GM23338 (cell line): ENCODE measurements at regions not wholly inside any gene's neighbourhood (a gene's known extent, or its start where the extent isn't known, plus 50 kb on each side); places are given as distances from the start of the nearest gene placed in this dataset.

Experiments
- ATAC-seq: fragments of 200-7000 bp; cut with Tn5 transposase; 3 replicates; pipeline ENCODE4 v1.9.1; 2020
- DNase-seq: peaks from one replicate; pipeline ENCODE4 v3.0.0-alpha.2; 2015; ENCODE audit warnings: low spot score
- H2AFZ ChIP-seq: fragments of 200-600 bp; sonication (generic); 2 replicates; pipeline ENCODE4 v1.8.0; 2016; ENCODE audit warnings: antibody characterized with exemption, mild to moderate bottlenecking, moderate library complexity
- H3F3A ChIP-seq: fragments of 200-600 bp; sonication (generic); replicated peaks from 2 replicates; pipeline ENCODE4 v1.8.0; 2017; ENCODE audit warnings: antibody characterized with exemption, mixed run types, low read depth
- H3K27ac ChIP-seq: fragments of 200-600 bp; sonication (generic); 2 replicates; pipeline ENCODE4 v1.6.1; 2016; ENCODE audit warnings: low read depth
- H3K27me3 ChIP-seq: fragments of 200-600 bp; sonication (generic); 2 replicates; pipeline ENCODE4 v1.8.0; 2016; ENCODE audit warnings: mild to moderate bottlenecking, mixed run types, moderate library complexity; ENCODE audit not compliant: insufficient read depth
- H3K36me3 ChIP-seq: fragments of 200-600 bp; sonication (generic); 2 replicates; pipeline ENCODE4 v1.8.0; 2016; ENCODE audit warnings: mild to moderate bottlenecking; ENCODE audit not compliant: insufficient read depth
- H3K4me1 ChIP-seq: fragments of 200-600 bp; sonication (generic); 2 replicates; pipeline ENCODE4 v1.8.0; 2016; ENCODE audit warnings: mild to moderate bottlenecking, moderate library complexity; ENCODE audit not compliant: insufficient read depth
- H3K4me2 ChIP-seq: fragments of 200-600 bp; sonication (generic); 2 replicates; pipeline ENCODE4 v1.7.1; 2017; ENCODE audit warnings: mixed run types
- H3K4me3 ChIP-seq: fragments of 200-600 bp; sonication (generic); 2 replicates; pipeline ENCODE4 v1.6.1; 2016; ENCODE audit warnings: mixed run types
- H3K79me2 ChIP-seq: fragments of 200-600 bp; sonication (generic); replicated peaks from 2 replicates; pipeline ENCODE4 v1.8.0; 2017; ENCODE audit warnings: mild to moderate bottlenecking; ENCODE audit not compliant: insufficient read depth
- H3K9me2 ChIP-seq: fragments of 200-600 bp; sonication (generic); 2 replicates; pipeline ENCODE4 v1.8.0; 2017; ENCODE audit not compliant: insufficient read depth
- H4K20me1 ChIP-seq: fragments of 200-600 bp; sonication (generic); replicated peaks from 2 replicates; pipeline ENCODE4 v1.8.0; 2017; ENCODE audit warnings: mild to moderate bottlenecking; ENCODE audit not compliant: insufficient read depth
- H3K27ac Mint-ChIP-seq: 2 replicates; pipeline ENCODE4 v1.8.0; 2020; ENCODE audit warnings: inconsistent platforms, mild to moderate bottlenecking, moderate library complexity, mixed read lengths
- H3K27me3 Mint-ChIP-seq: 3 replicates; pipeline ENCODE4 v1.8.0; 2022; ENCODE audit warnings: low read depth, mild to moderate bottlenecking, moderate library complexity, mixed read lengths, inconsistent platforms; ENCODE audit not compliant: insufficient read depth, poor library complexity
- H3K36me3 Mint-ChIP-seq: 3 replicates; pipeline ENCODE4 v1.8.0; 2021; ENCODE audit warnings: low read depth, mild to moderate bottlenecking, inconsistent platforms, moderate library complexity, mixed read lengths
- H3K4me1 Mint-ChIP-seq: 3 replicates; pipeline ENCODE4 v1.8.0; 2020; ENCODE audit warnings: mild to moderate bottlenecking, inconsistent platforms, mixed read lengths
- H3K4me3 Mint-ChIP-seq: 3 replicates; pipeline ENCODE4 v1.8.0; 2021; ENCODE audit warnings: moderate library complexity, mild to moderate bottlenecking, inconsistent platforms, mixed read lengths
- H3K9me3 Mint-ChIP-seq: 3 replicates; pipeline ENCODE4 v1.8.0; 2020; ENCODE audit warnings: moderate library complexity, mild to moderate bottlenecking, inconsistent platforms, mixed read lengths
- CREB1 ChIP-seq: fragments of 250-450 bp; sonication (Bioruptor Pico); IDR thresholded peaks from 2 replicates; pipeline ENCODE4 v1.5.0; 2020; ENCODE audit warnings: low read depth, mild to moderate bottlenecking, moderate library complexity
- EZH2 ChIP-seq: fragments of 200-600 bp; sonication (generic); IDR thresholded peaks from one replicate; pipeline ENCODE4 v1.8.0; 2017; ENCODE audit warnings: antibody characterized with exemption, mild to moderate bottlenecking, low read depth; ENCODE audit not compliant: unreplicated experiment
- JUNB ChIP-seq: IDR thresholded peaks from one replicate; pipeline ENCODE4 v1.6.1; 2016; ENCODE audit warnings: antibody characterized with exemption; ENCODE audit not compliant: unreplicated experiment
- NANOG ChIP-seq: IDR thresholded peaks from 2 replicates; pipeline ENCODE4 v1.6.1; 2016; ENCODE audit warnings: antibody characterized with exemption, borderline replicate concordance
- POLR2AphosphoS5 ChIP-seq: IDR thresholded peaks from 2 replicates; pipeline ENCODE4 v1.6.1; 2016; ENCODE audit warnings: antibody characterized with exemption, low read depth
- TF ChIP-seq, protein P1 (sequence below): fragments of 250-450 bp; sonication (Bioruptor Pico); IDR thresholded peaks from 2 replicates; pipeline ENCODE4 v1.5.0; 2020; ENCODE audit warnings: mild to moderate bottlenecking, moderate library complexity

GRCh38 chr6:19391926-19392325 lies 445.2 kb upstream of the ID4 start (continued):
- TF ChIP-seq, protein P1, sequence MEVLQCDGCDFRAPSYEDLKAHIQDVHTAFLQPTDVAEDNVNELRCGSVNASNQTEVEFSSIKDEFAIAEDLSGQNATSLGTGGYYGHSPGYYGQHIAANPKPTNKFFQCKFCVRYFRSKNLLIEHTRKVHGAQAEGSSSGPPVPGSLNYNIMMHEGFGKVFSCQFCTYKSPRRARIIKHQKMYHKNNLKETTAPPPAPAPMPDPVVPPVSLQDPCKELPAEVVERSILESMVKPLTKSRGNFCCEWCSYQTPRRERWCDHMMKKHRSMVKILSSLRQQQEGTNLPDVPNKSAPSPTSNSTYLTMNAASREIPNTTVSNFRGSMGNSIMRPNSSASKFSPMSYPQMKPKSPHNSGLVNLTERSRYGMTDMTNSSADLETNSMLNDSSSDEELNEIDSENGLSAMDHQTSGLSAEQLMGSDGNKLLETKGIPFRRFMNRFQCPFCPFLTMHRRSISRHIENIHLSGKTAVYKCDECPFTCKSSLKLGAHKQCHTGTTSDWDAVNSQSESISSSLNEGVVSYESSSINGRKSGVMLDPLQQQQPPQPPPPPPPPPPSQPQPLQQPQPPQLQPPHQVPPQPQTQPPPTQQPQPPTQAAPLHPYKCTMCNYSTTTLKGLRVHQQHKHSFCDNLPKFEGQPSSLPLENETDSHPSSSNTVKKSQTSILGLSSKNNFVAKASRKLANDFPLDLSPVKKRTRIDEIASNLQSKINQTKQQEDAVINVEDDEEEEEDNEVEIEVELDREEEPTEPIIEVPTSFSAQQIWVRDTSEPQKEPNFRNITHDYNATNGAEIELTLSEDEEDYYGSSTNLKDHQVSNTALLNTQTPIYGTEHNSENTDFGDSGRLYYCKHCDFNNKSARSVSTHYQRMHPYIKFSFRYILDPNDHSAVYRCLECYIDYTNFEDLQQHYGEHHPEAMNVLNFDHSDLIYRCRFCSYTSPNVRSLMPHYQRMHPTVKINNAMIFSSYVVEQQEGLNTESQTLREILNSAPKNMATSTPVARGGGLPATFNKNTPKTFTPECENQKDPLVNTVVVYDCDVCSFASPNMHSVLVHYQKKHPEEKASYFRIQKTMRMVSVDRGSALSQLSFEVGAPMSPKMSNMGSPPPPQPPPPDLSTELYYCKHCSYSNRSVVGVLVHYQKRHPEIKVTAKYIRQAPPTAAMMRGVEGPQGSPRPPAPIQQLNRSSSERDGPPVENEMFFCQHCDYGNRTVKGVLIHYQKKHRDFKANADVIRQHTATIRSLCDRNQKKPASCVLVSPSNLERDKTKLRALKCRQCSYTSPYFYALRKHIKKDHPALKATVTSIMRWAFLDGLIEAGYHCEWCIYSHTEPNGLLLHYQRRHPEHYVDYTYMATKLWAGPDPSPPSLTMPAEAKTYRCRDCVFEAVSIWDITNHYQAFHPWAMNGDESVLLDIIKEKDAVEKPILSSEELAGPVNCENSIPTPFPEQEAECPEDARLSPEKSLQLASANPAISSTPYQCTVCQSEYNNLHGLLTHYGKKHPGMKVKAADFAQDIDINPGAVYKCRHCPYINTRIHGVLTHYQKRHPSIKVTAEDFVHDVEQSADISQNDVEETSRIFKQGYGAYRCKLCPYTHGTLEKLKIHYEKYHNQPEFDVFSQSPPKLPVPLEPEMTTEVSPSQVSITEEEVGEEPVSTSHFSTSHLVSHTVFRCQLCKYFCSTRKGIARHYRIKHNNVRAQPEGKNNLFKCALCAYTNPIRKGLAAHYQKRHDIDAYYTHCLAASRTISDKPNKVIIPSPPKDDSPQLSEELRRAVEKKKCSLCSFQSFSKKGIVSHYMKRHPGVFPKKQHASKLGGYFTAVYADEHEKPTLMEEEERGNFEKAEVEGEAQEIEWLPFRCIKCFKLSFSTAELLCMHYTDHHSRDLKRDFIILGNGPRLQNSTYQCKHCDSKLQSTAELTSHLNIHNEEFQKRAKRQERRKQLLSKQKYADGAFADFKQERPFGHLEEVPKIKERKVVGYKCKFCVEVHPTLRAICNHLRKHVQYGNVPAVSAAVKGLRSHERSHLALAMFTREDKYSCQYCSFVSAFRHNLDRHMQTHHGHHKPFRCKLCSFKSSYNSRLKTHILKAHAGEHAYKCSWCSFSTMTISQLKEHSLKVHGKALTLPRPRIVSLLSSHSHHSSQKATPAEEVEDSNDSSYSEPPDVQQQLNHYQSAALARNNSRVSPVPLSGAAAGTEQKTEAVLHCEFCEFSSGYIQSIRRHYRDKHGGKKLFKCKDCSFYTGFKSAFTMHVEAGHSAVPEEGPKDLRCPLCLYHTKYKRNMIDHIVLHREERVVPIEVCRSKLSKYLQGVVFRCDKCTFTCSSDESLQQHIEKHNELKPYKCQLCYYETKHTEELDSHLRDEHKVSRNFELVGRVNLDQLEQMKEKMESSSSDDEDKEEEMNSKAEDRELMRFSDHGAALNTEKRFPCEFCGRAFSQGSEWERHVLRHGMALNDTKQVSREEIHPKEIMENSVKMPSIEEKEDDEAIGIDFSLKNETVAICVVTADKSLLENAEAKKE = no peak
- TF ChIP-seq POLR2AphosphoS5 = no peak

- H3K36me3 ChIP-seq = no peaks in the 10 kb centered on the region
- H2AFZ ChIP-seq = no peak overlapping the region; the same call in 1 of the 2 replicates
- no peaks in the 10 kb centered on the region for H3K79me2 ChIP-seq
- H3K4me1 Mint-ChIP-seq = no peaks in the 10 kb centered on the region
- no peak overlapping the region for H3K27ac ChIP-seq
- ATAC-seq = no peak
- no peak for TF ChIP-seq POLR2AphosphoS5
- TF ChIP-seq JUNB = no peak
- H3K9me3 Mint-ChIP-seq = no peaks in the 10 kb centered on the region
- no peak overlapping the region for H3K4me3 ChIP-seq
- no peak overlapping the region for H3K27ac Mint-ChIP-seq
- H3K9me2 ChIP-seq = no peaks in the 10 kb centered on the region
- H3K4me2 ChIP-seq = no peak overlapping the region
- no peaks in the 10 kb centered on the region for H3K4me1 ChIP-seq
- DNase-seq = no peak
- H3K4me3 Mint-ChIP-seq = no peak overlapping the region
- no peaks in the 10 kb centered on the region for H3F3A ChIP-seq
- H3K27me3 Mint-ChIP-seq = peaks cover 2% of the 10 kb centered on the region
- no peaks in the 10 kb centered on the region for H3K27me3 ChIP-seq
- no peaks in the 10 kb centered on the region for H4K20me1 ChIP-seq
- H3K36me3 Mint-ChIP-seq = no peaks in the 10 kb centered on the region
Observed at GRCh38 chr6:19394051-19394450, 443.1 kb upstream of the ID4 start.

DNA sequence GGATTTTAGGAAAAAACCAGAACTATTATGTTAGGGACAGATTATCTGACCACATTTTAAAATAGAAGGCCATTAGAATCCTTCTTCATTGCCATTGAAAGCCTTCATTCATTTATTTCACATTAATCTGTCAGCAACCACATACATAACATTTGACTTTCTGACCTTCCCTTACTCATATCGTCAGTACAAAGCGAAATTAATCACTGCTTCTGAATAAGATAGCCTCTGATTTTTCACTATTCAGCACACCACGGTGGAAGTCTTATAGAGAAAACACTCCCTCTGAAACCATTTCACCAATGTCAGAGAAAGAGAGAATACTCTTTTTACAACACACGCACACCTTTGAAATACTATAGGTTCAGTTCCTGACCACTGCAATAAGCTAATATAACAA lies 442.5 kb upstream of the ID4 start:
- Histone ChIP-seq H3K36me3 (no peaks in the 10 kb centered on the region), H3K79me2 (no peaks in the 10 kb centered on the region), H3K4me1 (no peaks in the 10 kb centered on the region), H3K27ac (no peak overlapping the region), H3F3A (no peaks in the 10 kb centered on the region), H2AFZ (no peak overlapping the region; the same call in 1 of the 2 replicates), H3K4me3 (no peak overlapping the region), H3K9me2 (no peaks in the 10 kb centered on the region), H4K20me1 (no peaks in the 10 kb centered on the region), H3K27me3 (no peaks in the 10 kb centered on the region), H3K4me2 (no peak overlapping the region)
- Mint-ChIP-seq H3K4me3 (no peak overlapping the region), H3K27ac (no peak overlapping the region), H3K9me3 (no peaks in the 10 kb centered on the region), H3K27me3 (peaks cover 2% of the 10 kb centered on the region), H3K36me3 (no peaks in the 10 kb centered on the region), H3K4me1 (no peaks in the 10 kb centered on the region)
- ATAC-seq (no peak), DNase-seq (no peak)
- TF ChIP-seq NANOG (no peak), CREB1 (CRISPR knock-in tag) (no peak), EZH2 (no peak)
- TF ChIP-seq, protein P1 = no peak
